ENCODE measurements at regions not wholly inside any gene's neighbourhood (a gene's known extent, or its start where the extent isn't known, plus 50 kb on each side); places are given as distances from the start of the nearest gene placed in this dataset.

DNA sequence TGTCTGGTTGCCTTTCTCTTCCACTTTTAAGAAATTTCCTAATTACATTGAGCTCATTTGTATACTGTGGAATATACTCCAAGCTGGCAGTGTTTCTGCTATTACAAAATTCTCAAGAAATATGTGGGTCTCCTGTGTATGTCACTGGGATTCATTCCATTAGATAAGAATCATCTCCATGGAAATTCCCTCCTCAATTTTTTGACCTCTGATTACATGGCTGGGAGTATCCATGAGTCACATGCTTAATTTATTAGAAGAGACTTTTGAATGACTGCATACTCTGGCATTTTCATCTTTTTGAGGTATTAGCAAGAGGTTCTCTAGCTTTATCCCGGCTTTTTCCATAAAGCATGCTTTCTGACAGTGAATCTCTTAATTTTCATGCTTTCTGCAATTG lies 665.5 kb upstream of the CNTNAP5 start:
- DNase-seq (ENCODE audit: low read depth), result no peak
- H3K4me3 ChIP-seq (ENCODE audit: low read depth, low read length), result no peak overlapping the region
- TF ChIP-seq, protein P1, sequence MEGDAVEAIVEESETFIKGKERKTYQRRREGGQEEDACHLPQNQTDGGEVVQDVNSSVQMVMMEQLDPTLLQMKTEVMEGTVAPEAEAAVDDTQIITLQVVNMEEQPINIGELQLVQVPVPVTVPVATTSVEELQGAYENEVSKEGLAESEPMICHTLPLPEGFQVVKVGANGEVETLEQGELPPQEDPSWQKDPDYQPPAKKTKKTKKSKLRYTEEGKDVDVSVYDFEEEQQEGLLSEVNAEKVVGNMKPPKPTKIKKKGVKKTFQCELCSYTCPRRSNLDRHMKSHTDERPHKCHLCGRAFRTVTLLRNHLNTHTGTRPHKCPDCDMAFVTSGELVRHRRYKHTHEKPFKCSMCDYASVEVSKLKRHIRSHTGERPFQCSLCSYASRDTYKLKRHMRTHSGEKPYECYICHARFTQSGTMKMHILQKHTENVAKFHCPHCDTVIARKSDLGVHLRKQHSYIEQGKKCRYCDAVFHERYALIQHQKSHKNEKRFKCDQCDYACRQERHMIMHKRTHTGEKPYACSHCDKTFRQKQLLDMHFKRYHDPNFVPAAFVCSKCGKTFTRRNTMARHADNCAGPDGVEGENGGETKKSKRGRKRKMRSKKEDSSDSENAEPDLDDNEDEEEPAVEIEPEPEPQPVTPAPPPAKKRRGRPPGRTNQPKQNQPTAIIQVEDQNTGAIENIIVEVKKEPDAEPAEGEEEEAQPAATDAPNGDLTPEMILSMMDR (IDR thresholded peaks at IDR 0.05; ENCODE audit: low read depth, low read length), result no peak
- TF ChIP-seq, protein P2, sequence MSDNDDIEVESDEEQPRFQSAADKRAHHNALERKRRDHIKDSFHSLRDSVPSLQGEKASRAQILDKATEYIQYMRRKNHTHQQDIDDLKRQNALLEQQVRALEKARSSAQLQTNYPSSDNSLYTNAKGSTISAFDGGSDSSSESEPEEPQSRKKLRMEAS (IDR thresholded peaks at IDR 0.05; ENCODE audit: low read depth, low read length), result no peak
- TF ChIP-seq MYC (IDR thresholded peaks at IDR 0.05; ENCODE audit: low read depth, low read length) (no peak), POLR2A (IDR thresholded peaks at IDR 0.05; ENCODE audit: extremely low read depth, insufficient read length) (no peak)

DNA sequence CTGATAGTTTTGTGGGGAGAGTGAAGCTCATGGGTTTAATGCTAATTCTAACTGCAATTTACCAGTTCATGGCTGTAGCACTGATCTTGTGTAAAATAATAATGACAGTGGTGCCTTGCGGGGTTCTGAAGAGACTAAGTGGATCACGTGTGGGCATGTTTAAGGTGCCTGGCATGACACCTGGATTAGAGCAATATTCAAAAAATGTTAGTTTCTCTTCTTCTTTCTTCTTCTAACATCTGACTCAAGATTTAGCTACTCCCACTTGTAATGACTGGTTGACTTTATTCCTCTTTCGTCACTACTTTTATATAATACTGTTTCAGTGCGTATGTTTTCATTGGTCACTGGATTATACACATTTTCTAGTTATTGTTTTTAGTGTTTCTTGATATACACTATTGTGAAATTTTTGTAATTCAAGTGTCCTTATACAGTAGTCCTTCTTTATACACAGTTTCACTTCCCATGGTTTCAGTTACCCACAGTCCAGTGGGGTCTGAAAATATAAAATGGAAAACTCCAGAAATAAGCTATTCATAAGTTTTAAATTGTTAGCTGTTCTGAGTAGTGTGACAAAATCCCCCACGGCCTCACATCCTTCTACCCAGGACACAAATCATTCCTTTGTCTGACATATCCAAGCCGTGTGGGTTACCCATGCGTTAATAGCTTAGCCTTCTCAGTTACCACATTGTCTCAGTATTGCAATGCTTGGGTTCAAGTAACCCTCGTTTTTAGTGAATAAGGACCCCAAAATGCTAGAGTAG lies 662.2 kb upstream of the CNTNAP5 start:
- TF ChIP-seq, protein P1 (IDR thresholded peaks at IDR 0.05; ENCODE audit: low read depth, low read length), result no peak
- TF ChIP-seq POLR2A (IDR thresholded peaks at IDR 0.05; ENCODE audit: extremely low read depth, insufficient read length) (no peak), MYC (IDR thresholded peaks at IDR 0.05; ENCODE audit: low read depth, low read length) (no peak)
- TF ChIP-seq, protein P2 (IDR thresholded peaks at IDR 0.05; ENCODE audit: low read depth, low read length), result no peak
- no peak for DNase-seq (ENCODE audit: low read depth)

DNA sequence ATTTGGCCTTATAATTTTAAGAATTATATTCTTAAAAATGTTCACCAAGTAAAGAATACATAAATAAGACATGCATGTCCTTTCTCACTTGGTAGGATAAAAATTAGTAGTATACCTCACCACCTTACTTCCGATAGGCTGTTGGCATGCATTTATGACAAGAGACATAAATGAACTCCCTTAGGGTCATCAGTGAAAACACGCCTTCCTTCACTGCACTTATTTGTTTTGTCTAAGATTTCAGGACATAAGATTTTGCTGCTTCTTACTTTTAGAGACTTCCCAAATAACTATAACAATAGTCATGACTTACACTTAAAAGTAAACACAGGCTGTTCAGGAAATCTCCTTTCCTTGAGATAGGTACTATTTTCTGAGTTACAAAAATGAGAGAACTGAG lies 661.3 kb upstream of the CNTNAP5 start:
- no peak overlapping the region for H3K4me3 ChIP-seq (ENCODE audit: low read depth, low read length)
- DNase-seq (ENCODE audit: low read depth), result no peak
- TF ChIP-seq, protein P2 (IDR thresholded peaks at IDR 0.05; ENCODE audit: low read depth, low read length), result no peak
- no peak for TF ChIP-seq MYC (IDR thresholded peaks at IDR 0.05; ENCODE audit: low read depth, low read length)
- no peak for TF ChIP-seq POLR2A (IDR thresholded peaks at IDR 0.05; ENCODE audit: extremely low read depth, insufficient read length)
- TF ChIP-seq, protein P1 (IDR thresholded peaks at IDR 0.05; ENCODE audit: low read depth, low read length), result no peak

More for the DNA sequence above, 662.2 kb upstream of the CNTNAP5 start:
- no peak overlapping the region for H3K4me3 ChIP-seq (ENCODE audit: low read depth, low read length)

DNA sequence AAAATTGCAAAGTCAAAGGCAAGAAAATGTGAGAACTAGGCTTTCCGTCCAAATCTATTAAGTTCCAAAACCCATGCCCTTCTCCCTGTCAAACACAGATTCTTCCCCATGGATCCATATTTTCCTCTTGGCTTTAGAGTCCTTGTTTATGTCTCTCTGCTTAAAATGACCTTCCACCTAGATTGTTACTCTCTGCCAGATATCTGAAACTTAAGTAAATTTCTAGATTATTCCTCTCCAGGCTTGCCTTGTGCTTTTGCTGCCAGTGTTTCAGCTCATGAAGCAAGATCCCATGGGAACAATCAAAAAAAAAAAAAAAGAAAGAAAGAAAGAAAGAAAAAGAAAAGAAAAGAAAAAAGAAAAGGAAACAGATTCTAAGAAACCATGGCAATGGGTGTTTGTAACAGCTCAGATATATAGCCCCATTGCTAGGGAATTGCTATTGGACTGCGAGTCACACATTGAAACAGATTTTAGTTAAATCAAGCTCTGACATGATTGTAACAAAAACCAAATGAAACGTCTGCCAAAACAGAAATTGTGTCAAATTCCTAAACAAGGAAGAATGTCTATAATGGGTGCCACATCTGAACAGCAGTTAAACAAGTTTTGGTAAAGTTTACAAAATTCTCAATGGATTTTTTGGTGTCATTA lies 660.7 kb upstream of the CNTNAP5 start:
- DNase-seq (ENCODE audit: low read depth), result no peak
- H3K4me3 ChIP-seq (ENCODE audit: low read depth, low read length), result no peak overlapping the region
- no peak for TF ChIP-seq MYC (IDR thresholded peaks at IDR 0.05; ENCODE audit: low read depth, low read length)
- no peak for TF ChIP-seq POLR2A (IDR thresholded peaks at IDR 0.05; ENCODE audit: extremely low read depth, insufficient read length)
- TF ChIP-seq, protein P1 (IDR thresholded peaks at IDR 0.05; ENCODE audit: low read depth, low read length), result no peak
- TF ChIP-seq, protein P2 (IDR thresholded peaks at IDR 0.05; ENCODE audit: low read depth, low read length), result no peak

DNA sequence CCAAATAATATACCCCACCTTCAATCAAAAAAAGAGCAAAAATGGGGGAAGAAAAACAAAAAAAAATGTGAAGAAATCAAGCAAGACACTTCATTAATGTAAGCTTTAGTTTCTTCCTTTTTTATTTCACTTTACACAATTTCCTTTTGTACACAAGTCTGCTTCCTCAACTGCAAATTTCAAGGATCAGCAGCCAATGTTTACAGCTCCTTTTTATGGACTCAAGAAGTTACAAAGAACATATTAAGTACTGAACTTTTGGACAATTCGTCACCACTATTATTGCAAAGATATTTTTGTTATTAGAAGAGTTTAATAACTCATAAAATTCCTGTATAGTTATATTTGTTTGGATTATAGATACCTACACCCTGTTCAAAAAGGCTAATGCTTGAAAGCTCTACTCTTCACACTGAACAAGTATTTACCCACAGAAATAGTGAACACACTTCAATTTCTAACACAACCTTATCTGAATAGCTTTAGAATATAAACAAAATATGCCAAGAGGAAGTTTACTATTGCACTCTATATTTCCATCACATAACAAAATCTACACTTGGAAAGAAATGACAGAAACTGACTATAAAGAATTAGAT lies 658.7 kb upstream of the CNTNAP5 start:
- TF ChIP-seq, protein P1 (IDR thresholded peaks at IDR 0.05; ENCODE audit: low read depth, low read length), result no peak
- TF ChIP-seq MYC (IDR thresholded peaks at IDR 0.05; ENCODE audit: low read depth, low read length) (no peak), POLR2A (IDR thresholded peaks at IDR 0.05; ENCODE audit: extremely low read depth, insufficient read length) (no peak)
- TF ChIP-seq, protein P2 (IDR thresholded peaks at IDR 0.05; ENCODE audit: low read depth, low read length), result no peak
- no peak for DNase-seq (ENCODE audit: low read depth)
- no peak overlapping the region for H3K4me3 ChIP-seq (ENCODE audit: low read depth, low read length)

Measured in NB4 (cell line).